ENCODE measurements at regions not wholly inside any gene's neighbourhood (a gene's known extent, or its start where the extent isn't known, plus 50 kb on each side); places are given as distances from the start of the nearest gene placed in this dataset.
"Not testable (repeated sequence)": the region's sequence is repeated elsewhere in the genome, so short reads cannot be mapped to it uniquely, and the experiment has no call there.

GRCh38 chr6:25155211-25155610 lies 124.0 kb upstream of the CARMIL1 start:
- WGBS, 2 donors: 84 to 92% methylated on average over 3 of the region's 3 CpGs
- no peak for TF ChIP-seq POLR2A (IDR thresholded peaks at IDR 0.05)
- no peak for TF ChIP-seq CTCF (IDR thresholded peaks at IDR 0.05)
- intact Hi-C loops (cut with DNase I; ENCODE audit: low total_unique reads): no loop called here
- H3K4me3 ChIP-seq (ENCODE audit: low read depth, poor library complexity, severe bottlenecking): no peak overlapping the region
- DNase-seq (ENCODE audit: low spot score in 2 of 2): no peak

GRCh38 chr6:25156123-25156522 lies 123.1 kb upstream of the CARMIL1 start:
- 94% methylated on average over 1 of the region's 1 CpG for whole genome bisulfite sequencing, 2 donors
- TF ChIP-seq CTCF (IDR thresholded peaks at IDR 0.05): no peak
- TF ChIP-seq POLR2A (IDR thresholded peaks at IDR 0.05): no peak
- no peak overlapping the region for H3K4me3 ChIP-seq (ENCODE audit: low read depth, poor library complexity, severe bottlenecking)
- no peak for DNase-seq (ENCODE audit: low spot score in 2 of 2)
- intact Hi-C loops (cut with DNase I; ENCODE audit: low total_unique reads): no loop called here

GRCh38 chr6:25157183-25157582 lies 122.0 kb upstream of the CARMIL1 start:
- intact Hi-C loops (cut with DNase I; ENCODE audit: low total_unique reads): no loop called here

GRCh38 chr6:25157842-25158241 lies 121.3 kb upstream of the CARMIL1 start:
- intact Hi-C loops (cut with DNase I; ENCODE audit: low total_unique reads): no loop called here
- H3K4me3 ChIP-seq (ENCODE audit: low read depth, poor library complexity, severe bottlenecking): no peak overlapping the region
- 91 to 93% methylated on average over 5 of the region's 5 CpGs for WGBS, 2 donors
- no peak for DNase-seq (ENCODE audit: low spot score in 2 of 2)
- TF ChIP-seq CTCF (IDR thresholded peaks at IDR 0.05): no peak
- TF ChIP-seq POLR2A (IDR thresholded peaks at IDR 0.05): no peak

More at GRCh38 chr6:25157183-25157582, 122.0 kb upstream of the CARMIL1 start:
- no peak for DNase-seq (ENCODE audit: low spot score in 2 of 2)
- 91% methylated on average over 7 of the region's 7 CpGs for WGBS, 2 donors
- TF ChIP-seq CTCF (IDR thresholded peaks at IDR 0.05) (no peak), POLR2A (IDR thresholded peaks at IDR 0.05) (no peak)
- no peak overlapping the region for H3K4me3 ChIP-seq (ENCODE audit: low read depth, poor library complexity, severe bottlenecking)

- DNase-seq (ENCODE audit: low spot score in 2 of 2); intact Hi-C loops (cut with DNase I; ENCODE audit: low total_unique reads); H3K4me3 ChIP-seq (ENCODE audit: low read depth, poor library complexity, severe bottlenecking): not testable (repeated sequence)
These were observed 119.0 kb upstream of the CARMIL1 start for GRCh38 chr6:25160134-25160533.

- DNase-seq (ENCODE audit: low spot score in 2 of 2): no peak
- intact Hi-C loops (cut with DNase I; ENCODE audit: low total_unique reads): no loop called here
- no peak overlapping the region for H3K4me3 ChIP-seq (ENCODE audit: low read depth, poor library complexity, severe bottlenecking)
- TF ChIP-seq CTCF (IDR thresholded peaks at IDR 0.05) (no peak), POLR2A (IDR thresholded peaks at IDR 0.05) (no peak)
- WGBS, 2 donors: 91 to 92% methylated on average over 7 of the region's 7 CpGs
These were observed 114.0 kb upstream of the CARMIL1 start for GRCh38 chr6:25165177-25165576.

All from lower leg skin (tissue), 4 donors.